ENCODE measurements at regions not wholly inside any gene's neighbourhood (a gene's known extent, or its start where the extent isn't known, plus 50 kb on each side); places are given as distances from the start of the nearest gene placed in this dataset.

DNA sequence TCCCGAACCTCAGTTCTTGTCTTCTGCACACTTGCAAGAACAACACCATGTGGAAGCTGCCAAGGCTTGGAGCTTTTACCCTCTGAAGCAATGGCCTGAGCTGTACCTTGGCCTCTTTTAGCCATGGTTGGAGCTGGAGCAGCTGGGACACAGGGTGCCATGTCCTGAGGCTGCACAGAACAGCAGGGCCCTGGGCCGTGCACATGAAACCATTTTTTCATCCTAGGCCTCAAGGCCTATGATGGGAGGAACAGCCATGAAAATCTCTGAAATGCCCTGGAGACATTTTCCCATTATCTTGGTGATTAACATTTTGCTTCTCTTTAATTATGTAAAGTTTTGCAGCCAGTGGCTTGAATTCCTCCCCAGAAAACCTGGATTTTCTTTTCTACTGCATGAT is 817.8 kb upstream of the CXADR start:
- DNase-seq: no peak

DNA sequence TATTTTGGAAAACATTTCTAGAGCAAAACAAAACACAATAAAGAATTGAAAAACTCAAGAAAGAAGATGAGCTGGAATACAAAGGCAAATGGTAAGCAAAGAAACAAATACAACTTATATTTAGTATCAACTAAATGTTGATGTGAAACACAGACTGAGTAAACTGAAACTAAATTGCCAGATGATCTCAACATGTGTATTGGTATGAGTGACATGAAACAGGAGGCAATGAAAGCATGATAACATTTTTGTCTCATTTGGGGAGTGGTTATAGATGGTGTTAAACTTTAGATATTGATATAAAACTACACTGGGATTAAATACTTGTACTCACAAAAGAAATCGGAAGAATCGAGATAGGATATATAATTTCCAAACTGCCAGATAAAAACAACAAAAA is 805.6 kb upstream of the CXADR start:
- no peak for DNase-seq

DNA sequence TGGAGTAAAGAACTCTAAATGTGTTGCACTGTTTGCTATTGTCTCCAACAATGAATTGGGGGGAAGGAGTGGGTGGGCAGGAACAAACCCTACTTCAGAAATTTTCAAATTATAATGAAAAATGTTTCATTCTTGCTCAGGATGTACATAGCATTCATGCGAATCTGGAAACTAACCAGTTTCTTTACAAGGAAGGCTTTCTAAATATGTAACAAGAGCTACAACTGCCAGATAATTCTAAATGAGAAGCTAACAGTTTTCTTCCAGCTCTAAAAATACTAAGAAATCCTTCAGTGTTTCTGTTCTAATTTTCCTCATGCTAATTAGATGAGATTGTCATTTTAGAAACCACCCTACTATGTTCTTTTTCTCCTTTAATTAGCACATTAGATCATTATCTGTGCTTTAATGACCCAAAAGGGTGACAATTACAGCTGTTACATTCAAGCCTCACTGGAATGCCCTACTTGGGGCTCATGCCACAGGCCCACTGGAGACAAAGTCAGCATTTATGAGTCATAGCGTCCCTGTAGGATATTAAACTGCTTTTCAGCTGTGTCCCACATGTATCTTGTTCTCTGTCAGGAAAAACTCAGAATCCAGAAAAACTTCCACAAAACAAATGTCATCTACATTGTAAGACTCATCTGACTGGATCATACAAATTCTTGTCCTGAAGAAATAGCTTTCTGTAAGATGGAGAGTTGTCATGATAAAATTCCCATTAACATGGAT is 804.6 kb upstream of the CXADR start:
- no peak for DNase-seq

DNA sequence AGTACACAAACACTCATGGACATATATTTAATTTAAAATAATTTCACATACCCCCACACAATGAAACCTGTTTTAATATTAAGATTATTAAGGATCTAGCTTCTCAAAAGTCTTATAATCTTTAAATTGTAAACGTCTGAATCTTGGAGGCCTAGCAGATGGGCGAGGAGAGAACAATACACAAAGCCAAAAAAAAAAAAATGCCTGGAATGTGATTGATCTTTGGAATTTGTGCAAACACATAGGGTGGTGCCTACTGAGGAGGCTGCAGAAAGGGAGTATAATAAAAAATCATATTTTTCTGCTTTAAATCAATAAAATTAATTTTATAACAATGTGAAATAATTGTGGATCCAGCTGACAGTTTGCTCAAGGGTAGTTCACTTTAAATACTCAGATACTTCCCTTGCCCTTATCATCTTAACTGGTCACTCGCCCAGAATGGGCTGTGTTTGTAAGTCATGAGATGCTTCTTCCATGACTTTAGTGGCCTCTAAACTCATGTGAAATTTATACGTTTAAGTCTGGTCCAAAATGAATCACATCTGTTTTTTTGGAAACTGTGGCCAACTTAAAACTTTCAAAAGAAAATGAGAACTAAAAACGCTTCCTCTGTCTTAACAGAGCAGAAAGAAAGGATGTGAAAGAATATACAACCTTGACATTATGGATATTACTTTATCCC is 802.8 kb upstream of the CXADR start:
- DNase-seq: no peak

DNA sequence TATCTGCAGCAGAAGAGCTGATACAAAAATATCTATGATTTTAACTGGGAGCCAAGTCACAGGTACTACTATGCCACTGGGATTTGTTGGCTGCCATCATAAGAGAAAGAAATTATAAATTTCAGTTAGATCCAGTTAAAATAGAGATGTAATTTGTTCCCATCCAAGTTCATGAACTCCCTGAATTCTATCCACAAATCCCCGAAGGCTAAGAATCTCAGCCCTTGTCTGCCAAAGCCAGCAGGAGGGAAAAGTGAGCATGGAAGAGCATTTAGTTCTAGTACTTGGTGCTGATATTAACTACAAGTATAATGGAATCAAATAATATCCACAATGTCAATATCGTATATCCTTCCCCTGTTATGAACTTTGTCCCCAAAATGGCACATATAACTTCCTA is 801.1 kb upstream of the CXADR start:
- DNase-seq: no peak

DNA sequence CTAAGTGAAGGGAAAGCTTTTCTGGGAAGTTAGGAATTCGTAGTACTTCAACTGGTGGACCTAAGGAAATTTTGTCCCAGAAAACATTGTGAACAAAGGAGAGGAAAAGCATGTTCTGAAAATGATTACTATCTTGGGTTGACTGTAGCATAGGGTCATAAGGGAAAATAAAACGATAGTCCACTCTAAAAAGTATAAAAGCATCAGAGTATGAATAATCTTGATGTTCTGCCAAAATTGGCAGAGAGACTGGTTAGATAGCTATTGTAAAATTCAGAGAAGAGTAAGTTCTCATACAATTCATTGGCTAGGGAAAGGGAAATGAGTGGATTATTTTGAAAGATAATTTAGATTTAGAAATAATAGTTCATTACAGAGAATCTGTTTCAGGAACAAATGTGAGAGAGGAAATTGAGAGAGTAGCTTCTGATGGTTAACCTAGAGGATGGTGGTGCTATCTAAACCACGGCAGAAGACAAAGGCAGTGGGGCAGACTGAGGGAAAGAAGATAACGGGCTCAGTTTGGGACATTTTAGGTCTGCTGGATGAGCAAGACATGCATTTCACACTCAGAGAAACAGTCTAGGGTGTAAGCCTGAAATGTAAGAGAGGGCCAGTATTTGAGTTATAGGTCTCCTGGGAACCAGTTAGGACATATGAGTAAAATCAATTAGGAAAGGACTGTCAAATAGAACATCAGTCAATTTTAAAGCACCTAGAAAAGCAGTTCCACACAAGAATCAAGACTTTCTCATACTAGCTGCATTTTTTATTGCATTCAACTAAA is 799.3 kb upstream of the CXADR start:
- no peak for DNase-seq

DNA sequence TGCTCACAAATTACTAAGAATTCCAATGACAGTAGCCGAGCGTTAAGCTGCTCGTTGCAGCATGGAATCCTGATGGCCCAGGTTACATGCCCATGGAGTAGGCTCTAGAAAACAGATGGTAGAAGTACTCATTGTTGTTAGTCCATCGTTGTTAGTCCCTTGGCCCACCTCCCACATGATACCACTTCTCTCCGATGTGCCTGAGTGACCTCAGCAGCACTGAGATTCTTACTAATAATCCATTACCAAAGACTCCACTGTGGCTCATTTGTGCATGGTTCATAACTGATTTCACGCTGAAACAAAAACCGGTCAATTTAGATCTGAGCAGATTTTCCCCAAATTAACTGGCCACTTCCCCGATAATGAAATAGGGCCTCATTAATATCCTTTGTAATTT is 772.3 kb upstream of the CXADR start:
- no peak for DNase-seq

DNA sequence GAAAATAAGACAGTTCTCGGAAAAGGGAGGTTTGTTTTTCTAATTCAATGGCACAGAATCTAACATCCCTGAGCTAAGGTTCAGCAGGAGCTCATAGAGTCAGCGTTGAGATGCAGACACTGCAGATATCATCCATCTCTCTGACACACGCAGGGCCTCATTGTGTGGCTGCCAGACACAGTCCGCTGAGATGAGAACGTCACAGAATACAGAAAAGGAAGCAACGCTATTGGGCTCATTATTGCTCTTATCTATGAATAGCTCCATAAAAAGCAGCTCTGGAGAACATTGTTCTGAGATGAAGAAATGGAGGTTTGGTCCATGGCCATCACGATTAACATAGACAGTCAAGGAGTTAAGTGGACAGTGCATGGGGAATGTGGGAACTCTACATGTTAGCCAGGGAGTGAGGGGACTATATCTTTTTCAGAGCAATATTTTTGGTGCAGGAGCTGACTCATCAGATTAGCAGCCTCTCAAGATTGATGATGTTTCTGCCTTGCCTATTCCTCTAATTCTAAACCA is 771.6 kb upstream of the CXADR start:
- DNase-seq: no peak

DNA sequence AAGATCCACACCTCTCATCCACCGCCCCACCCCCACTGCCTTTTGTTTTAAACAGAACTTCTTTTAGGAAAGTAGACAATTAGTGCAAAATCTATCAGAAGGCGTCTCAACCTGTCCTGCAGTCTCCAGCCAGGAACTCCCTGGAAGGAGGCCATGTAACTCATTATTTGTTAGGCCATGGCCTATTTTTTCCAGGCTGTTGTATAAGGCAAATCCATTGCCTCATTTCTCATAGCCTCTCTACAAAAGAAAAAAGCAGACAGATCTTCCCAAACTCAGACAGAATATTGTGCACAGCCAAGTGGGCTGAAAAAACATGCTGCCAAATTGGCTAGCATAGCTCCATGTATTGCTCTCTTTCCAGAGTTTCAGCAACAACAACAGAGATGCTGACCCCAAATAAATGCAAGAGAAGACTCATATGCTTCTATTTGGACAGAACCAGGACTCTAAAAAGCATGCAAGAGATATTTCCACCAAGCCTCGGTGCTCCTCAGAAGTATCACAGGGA is 770.7 kb upstream of the CXADR start:
- no peak for DNase-seq

DNA sequence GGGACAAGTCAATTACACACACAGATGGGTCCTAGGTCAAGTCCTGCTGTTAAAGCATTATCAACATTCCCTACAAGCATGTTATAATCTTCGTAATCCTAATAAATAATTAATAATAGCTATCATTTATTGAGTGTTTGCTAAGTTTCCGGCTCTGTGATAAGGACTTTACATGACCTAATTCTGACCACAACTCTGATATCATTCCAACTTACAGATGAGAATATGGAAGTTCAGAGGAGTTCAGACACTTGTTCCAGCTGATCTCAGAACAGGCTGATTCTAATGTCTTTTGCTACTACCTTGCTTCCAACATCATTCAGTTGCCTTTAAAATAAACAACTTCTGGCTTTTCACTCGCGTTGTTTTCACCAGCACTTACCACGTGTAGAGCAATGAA is 770.1 kb upstream of the CXADR start:
- DNase-seq: no peak

DNA sequence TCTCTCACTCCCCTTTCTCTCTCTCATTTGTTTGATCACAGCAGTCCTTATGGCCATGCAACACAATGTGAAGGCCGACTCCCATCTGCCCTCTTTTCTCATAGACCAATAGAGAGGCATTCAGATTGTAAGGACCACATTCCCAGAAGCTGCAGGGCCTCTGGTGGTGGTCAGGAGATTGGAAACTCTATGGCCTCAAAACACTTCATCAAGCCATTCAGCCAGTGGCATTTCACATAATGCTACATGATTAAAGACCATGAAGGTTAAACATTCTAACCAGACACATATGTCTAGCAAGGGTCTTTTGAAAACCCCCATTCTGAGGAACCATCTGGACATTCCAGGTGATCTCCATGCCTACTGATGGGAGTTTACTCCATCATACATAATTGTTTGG is 769.5 kb upstream of the CXADR start:
- DNase-seq: no peak

DNA sequence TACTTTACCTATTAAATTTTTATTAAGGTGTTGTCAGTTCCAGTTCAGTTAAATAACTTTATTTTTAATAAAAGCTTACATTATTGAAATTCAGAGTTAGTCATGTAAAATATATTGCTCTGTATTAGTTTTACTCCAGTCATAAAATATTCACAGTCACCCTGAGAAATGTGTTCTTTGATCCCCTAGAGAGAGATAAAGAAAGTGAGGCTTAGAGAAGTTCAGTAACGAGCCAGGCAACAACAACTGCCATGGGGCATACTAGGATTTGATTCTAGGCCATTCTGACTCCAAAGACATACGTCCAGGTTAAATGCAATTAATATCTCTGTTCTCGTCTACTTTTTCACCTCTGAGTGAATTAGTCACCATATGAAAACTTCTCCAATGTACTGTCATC is 761.9 kb upstream of the CXADR start:
- DNase-seq: no peak

DNA sequence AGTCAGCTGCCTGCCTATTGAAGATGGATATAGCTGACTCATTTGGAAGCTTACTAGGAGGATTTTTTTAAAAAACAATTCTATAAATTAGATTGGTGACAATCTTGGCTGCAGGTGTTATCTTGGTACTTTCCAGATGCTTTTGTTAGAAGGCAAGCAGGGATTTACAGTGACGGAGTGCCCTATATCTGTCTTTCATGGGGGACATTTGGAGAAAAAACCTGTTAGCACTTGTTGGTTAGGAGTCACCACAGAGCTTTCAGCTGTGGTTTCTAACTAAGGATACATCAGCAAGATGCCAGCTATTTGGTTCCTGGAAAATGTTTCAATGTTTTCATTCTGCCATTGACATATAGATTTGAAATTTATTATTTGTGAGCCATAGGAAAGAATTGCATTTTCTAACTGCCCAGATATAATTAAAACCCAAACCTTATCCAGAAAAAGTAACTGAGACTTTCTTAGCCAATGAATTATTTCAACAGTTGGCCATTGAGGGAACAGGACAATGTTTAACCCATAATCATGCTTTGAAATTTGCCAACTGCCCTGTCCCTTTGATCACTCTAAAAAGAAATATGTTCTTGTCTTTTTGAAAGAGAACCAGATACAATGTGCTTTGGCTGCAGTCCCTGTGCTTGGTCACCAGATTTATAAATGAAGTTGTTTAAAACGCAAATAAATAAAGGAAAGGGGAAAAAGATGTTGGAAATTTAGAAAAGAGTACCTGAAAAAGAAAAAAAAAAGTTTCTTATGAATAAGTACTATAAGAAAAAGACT is 761.0 kb upstream of the CXADR start:
- no peak for DNase-seq

DNA sequence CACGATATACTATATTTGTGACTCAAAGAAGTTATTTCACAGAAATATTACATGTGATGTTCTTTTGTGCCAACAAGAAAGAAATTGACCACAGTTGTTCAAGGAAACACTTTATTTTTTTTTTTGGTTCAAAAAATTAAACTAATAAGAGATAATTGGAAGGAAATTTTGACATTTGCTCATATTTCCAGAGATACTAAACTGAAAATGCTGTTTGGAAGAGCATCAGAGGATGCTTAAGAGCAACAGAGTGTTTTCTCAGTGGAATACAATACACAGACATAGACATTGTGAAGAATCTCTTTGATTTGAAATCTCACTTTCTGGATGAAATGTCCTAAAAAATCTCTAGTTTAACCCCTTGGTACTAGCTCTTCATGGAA is 760.4 kb upstream of the CXADR start:
- no peak for DNase-seq

DNA sequence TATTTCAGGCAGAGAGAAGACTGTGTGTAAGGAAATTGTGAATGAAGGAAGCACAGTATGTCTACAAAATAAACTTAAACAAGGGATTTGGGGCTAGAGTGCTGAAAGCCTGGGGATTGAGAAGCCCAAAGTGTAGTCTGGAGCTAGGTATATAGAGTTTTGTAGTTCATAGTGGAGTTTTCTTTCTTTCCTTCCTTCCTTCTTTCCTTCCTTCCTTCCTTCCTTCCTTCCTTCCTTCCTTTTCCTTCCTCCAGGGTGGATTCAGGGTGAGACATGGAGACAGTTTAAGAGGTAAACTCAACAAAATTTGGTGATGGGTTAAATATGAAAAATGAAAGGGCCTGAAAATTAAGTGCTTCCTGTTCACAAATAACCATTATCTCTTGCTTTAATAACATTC is 757.8 kb upstream of the CXADR start:
- no peak for DNase-seq

DNA sequence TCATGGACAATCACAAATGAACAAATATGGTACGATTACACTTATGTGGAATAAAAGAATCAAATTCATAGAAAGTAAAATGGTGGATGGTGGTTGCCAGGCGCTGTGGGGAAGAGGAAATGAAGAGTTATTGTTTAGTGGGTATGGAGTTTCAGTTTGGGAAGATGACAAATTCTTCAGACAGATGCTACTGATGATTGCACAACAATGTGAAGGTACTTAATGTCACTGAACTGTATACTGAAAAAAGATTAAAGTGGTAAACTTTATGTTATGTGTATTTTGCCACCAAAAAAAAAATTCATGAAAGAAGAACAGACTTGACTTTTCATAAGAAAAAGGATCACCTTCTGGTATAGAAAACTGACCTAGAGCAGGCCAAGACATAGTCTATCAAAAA is 745.6 kb upstream of the CXADR start:
- DNase-seq: no peak

DNA sequence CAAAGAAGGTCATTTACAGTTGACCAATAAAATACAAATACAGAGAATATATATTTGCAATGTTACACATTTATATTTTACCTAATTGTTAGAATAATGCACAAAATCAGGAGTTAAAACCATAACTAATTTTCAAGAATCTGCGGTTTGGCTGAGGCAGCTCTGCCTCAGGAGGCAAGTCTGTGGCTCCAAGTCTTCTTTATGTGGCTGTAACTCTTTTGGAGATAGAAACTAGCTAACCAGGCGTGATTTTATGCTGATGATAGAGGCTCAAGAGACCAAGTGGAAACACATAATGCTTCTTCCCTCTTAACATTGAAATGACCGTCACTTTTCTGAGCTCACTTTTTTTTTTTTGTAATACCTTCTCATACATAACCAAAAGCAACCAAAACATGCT is 744.7 kb upstream of the CXADR start:
- no peak for DNase-seq

DNA sequence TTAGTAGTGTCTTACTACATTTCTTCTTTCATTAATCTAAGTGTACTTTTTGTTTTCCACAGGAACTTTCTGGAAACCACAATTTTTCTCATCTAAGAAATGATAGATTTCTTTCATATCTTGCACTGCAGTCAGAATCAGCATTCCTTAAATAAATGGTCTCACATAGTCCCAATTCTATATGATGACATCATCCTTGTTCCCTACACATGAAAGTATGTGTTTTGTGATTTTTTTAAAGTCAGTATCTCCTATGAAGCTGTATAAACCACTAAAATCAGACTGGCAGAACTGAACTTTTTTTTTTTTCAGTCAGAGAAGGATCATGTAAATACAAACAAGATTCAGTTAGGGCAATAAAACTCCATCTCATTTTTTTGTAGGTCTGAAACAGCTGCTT is 742.6 kb upstream of the CXADR start:
- no peak for DNase-seq

DNA sequence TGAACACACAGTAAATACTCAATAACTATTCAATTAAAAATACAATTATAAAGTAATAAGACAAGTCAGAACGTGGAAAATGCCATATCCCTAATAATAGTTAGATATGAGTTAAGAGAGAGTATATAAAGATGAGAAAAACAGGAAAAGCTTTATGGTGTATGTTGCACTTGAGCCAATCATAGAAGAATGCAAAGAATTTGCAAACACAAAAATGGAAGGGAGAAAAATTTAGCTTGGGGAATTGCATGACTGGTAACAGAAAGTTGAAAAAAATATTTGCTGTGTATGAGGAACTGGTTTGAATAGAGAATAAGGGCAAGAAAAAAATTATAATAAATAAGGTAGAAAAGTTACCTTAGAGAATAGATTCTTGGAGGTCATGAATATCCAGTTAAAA is 739.6 kb upstream of the CXADR start:
- no peak for DNase-seq

DNA sequence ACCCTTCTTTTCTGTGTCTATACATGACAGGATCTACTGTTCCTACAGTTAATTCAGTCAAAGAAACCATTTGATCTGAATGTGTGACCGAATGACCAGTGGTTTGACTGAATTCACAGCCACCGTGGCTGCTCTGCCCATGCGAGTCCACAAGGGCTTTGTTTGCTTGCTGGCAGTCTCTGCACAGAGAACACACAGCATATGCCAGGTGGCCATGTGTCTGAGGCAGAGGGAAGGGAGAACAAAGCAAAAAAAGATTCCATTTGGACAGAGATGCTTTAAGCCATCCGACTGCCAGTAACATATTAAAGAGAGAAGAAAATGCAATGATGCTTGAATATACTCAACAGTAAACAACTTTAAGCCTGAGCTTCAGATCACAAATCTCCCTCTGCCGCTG is 737.8 kb upstream of the CXADR start:
- no peak for DNase-seq

DNA sequence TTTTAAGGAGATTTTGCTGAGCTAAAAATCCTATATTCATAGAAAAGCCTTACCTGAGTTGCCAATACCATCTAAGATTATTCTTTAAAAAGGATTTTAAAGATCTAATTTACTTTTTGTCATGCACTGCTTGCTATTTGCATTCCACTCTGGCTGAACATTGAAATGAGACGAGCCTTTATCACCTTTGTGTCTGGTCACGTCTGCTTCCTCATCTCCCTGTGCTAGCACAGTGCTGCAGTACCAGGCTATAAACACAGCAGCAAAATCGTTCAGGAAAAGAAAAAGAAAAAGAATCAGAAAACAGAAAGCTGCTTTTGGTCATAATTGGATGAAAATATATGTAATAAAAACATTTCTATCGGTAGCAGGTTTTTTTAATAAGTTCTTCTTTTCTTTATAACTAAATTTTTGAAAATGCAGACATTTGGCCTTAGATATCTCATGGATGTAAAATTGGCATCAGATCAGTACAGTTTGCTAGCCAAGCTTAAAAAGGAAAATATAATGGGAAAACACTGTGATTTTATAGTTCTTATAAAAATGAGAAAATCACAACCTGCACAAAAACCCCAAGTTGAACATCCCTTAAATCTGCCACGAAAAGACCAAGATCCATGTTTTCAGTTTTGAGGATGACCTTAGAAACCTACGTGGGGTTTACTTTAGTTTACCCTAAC is 735.7 kb upstream of the CXADR start:
- DNase-seq: no peak

DNA sequence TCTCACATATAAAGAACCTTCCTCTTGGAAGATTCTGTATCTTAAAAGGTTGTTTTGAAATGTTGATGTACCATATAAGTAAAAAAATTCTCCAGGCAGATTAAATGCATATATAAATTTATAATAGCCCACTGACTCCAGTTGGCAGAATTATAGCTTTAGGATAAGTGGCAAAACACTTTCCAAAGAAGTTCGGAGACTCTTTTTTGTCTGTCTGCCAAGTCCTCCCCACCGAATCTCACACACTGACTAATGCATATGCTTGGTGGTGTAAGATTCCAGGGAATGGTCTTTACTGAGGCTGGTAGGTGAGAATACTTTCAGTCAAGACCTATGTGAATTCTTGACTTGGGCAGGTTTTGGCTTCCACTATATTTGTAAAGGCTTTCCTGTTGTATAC is 724.3 kb upstream of the CXADR start:
- DNase-seq: no peak

Measured in suppressor macrophage treated with lipopolysaccharide for 1 hour (primary cell).